SK-N-SH (cell line): ENCODE measurements at regions not wholly inside any gene's neighbourhood (a gene's known extent, or its start where the extent isn't known, plus 50 kb on each side); places are given as distances from the start of the nearest gene placed in this dataset.
"Not testable (repeated sequence)": the region's sequence is repeated elsewhere in the genome, so short reads cannot be mapped to it uniquely, and the experiment has no call there.

Experiments used
- CHD2 ChIP-seq: fragments of 150-350 bp; IDR thresholded peaks from 2 replicates; pipeline ENCODE4 v1.6.1; 2018; ENCODE audit warnings: low read length; ENCODE audit not compliant: partially characterized antibody
- CTCF ChIP-seq: fragments of 200-600 bp; sonication (generic); IDR thresholded peaks from 2 replicates; pipeline ENCODE4 v1.6.1; 2017; ENCODE audit warnings: antibody characterized with exemption, mild to moderate bottlenecking, moderate library complexity
- FOXJ3 ChIP-seq: sonication (generic); formaldehyde crosslinking; IDR thresholded peaks from 2 replicates; pipeline ENCODE4 v1.5.1; 2020; ENCODE audit warnings: mild to moderate bottlenecking, missing genetic modification reagents
- MAX ChIP-seq: IDR thresholded peaks from 2 replicates; pipeline ENCODE4 v1.4.0; 2012; ENCODE audit warnings: low read depth
- RFX5 ChIP-seq: IDR thresholded peaks from 2 replicates; pipeline ENCODE4 v1.6.1; 2012; ENCODE audit warnings: mild to moderate bottlenecking, improper control_type of control experiment, low read length
- SMC3 ChIP-seq: IDR thresholded peaks from 2 replicates; pipeline ENCODE4 v1.6.1; 2012; ENCODE audit warnings: low read depth, low read length, improper control_type of control experiment

GRCh38 chr10:38437359-38437758 is 343.2 kb downstream of the ZNF37A start:
- not testable (repeated sequence) for TF ChIP-seq FOXJ3 (CRISPR knock-in tag); CTCF; RFX5; SMC3; CHD2; MAX
